Keratinocyte (primary cell): ENCODE measurements at regions not wholly inside any gene's neighbourhood (a gene's known extent, or its start where the extent isn't known, plus 50 kb on each side); places are given as distances from the start of the nearest gene placed in this dataset.
"Not testable (repeated sequence)": the region's sequence is repeated elsewhere in the genome, so short reads cannot be mapped to it uniquely, and the experiment has no call there.

Source experiments
- EZH2 ChIP-seq: IDR thresholded peaks from one replicate; pipeline ENCODE4 v1.6.1; 2012; ENCODE audit warnings: inconsistent platforms, mild to moderate bottlenecking, low read length, moderate library complexity
- TF ChIP-seq, protein P1 (sequence below), 3 experiments: IDR thresholded peaks in 1 of 3; conservative IDR thresholded peaks in 1 of 3; optimal IDR thresholded peaks in 1 of 3; 2 replicates in 2 of 3; 3 replicates in 1 of 3; pipeline versions ENCODE3 to v1.5.1; 2011; ENCODE audit warnings: low read length in 3 of 3, mild to moderate bottlenecking in 3 of 3, moderate library complexity in 2 of 3, control low read depth in 1 of 3, inconsistent platforms in 1 of 3; ENCODE audit not compliant: insufficient read depth in 2 of 3; ENCODE audit errors: extremely low read depth in 1 of 3

DNA sequence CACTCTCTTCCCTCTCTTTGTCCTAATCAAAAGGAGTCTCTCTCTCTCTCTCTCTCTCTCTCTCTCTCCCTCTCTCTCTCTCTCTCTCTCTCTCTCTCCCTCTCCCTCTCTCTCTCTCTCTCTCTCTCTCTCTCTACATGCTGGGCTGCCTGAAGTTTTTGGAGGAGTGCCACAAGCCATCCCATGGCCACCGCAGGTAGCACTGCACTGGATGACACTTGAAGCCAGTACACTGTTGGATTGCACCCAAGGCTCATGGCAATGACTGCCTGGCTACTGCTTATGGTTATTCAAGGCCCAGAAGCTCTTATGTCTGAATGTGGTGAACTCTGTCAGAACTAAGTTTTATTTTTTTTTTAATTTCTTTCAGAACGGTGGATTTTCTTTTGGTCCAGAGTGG is 115.2 kb downstream of the SPIN4 start:
- TF ChIP-seq, protein P1, sequence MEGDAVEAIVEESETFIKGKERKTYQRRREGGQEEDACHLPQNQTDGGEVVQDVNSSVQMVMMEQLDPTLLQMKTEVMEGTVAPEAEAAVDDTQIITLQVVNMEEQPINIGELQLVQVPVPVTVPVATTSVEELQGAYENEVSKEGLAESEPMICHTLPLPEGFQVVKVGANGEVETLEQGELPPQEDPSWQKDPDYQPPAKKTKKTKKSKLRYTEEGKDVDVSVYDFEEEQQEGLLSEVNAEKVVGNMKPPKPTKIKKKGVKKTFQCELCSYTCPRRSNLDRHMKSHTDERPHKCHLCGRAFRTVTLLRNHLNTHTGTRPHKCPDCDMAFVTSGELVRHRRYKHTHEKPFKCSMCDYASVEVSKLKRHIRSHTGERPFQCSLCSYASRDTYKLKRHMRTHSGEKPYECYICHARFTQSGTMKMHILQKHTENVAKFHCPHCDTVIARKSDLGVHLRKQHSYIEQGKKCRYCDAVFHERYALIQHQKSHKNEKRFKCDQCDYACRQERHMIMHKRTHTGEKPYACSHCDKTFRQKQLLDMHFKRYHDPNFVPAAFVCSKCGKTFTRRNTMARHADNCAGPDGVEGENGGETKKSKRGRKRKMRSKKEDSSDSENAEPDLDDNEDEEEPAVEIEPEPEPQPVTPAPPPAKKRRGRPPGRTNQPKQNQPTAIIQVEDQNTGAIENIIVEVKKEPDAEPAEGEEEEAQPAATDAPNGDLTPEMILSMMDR (optimal IDR thresholded peaks at IDR 0.05 in 1 of 3, IDR thresholded peaks at IDR 0.05 in 1 of 3, conservative IDR thresholded peaks at IDR 0.05 in 1 of 3; ENCODE audit: extremely low read depth in 1 of 3, insufficient read depth in 2 of 3, low read length in 3 of 3): not testable (repeated sequence)
- not testable (repeated sequence) for TF ChIP-seq EZH2
